WTC11 (cell line): ENCODE measurements at regions not wholly inside any gene's neighbourhood (a gene's known extent, or its start where the extent isn't known, plus 50 kb on each side); places are given as distances from the start of the nearest gene placed in this dataset.

Experiments used
- ATAC-seq: fragments of 200-7000 bp; cut with Tn5 transposase; 2 replicates; pipeline ENCODE4 v1.10.0; 2021; ENCODE audit warnings: mild to moderate bottlenecking, moderate library complexity
- CTCF ChIA-PET: fragments of 300-600 bp; sonication (Branson Sonifier 250); formaldehyde crosslinking; loops from one replicate; lab custom pipeline; 2021; ENCODE audit warnings: antibody characterized with exemption; lab: Charles Lee
- POLR2A ChIA-PET: fragments of 350-600 bp; sonication (Branson Sonifier 250); formaldehyde crosslinking; loops from one replicate; lab custom pipeline; 2021; ENCODE audit warnings: antibody characterized with exemption; lab: Charles Lee
- DNase-seq: peaks from one replicate; pipeline ENCODE4 v3.0.0; 2021; ENCODE audit warnings: low spot score
- H3K27ac Mint-ChIP-seq: 2 replicates; pipeline ENCODE4 v1.8.0; 2021; ENCODE audit warnings: mixed read lengths
- H3K27me3 Mint-ChIP-seq: 2 replicates; pipeline ENCODE4 v1.8.0; 2021; ENCODE audit warnings: low read depth, mild to moderate bottlenecking, moderate library complexity, mixed read lengths
- H3K36me3 Mint-ChIP-seq: 2 replicates; pipeline ENCODE4 v1.8.0; 2021; ENCODE audit warnings: mixed read lengths
- H3K4me1 Mint-ChIP-seq: 2 replicates; pipeline ENCODE4 v1.8.0; 2022; ENCODE audit warnings: mixed read lengths
- H3K4me3 Mint-ChIP-seq: 2 replicates; pipeline ENCODE4 v1.8.0; 2021; ENCODE audit warnings: mild to moderate bottlenecking, moderate library complexity, mixed read lengths
- H3K9me3 Mint-ChIP-seq: 2 replicates; pipeline ENCODE4 v1.8.0; 2021; ENCODE audit warnings: mixed read lengths
- AFF4 ChIP-seq: sonication (generic); formaldehyde crosslinking; IDR thresholded peaks from 2 replicates; pipeline ENCODE4 v1.8.1; 2023; ENCODE audit warnings: mild to moderate bottlenecking, missing genetic modification reagents, borderline replicate concordance
- EMX1 ChIP-seq: fragments of 250-450 bp; sonication (Bioruptor Pico); IDR thresholded peaks from 2 replicates; pipeline ENCODE4 v1.8.0; 2021; ENCODE audit warnings: mild to moderate bottlenecking
- ETV6 ChIP-seq: sonication (generic); formaldehyde crosslinking; IDR thresholded peaks from 2 replicates; pipeline ENCODE4 v1.8.1; 2022; ENCODE audit warnings: mild to moderate bottlenecking, missing genetic modification reagents
- FOXP1 ChIP-seq: sonication (generic); formaldehyde crosslinking; IDR thresholded peaks from 2 replicates; pipeline ENCODE4 v1.8.0; 2022; ENCODE audit warnings: missing genetic modification reagents, mild to moderate bottlenecking, moderate library complexity, borderline replicate concordance
- GABPB1 ChIP-seq: sonication (generic); formaldehyde crosslinking; IDR thresholded peaks from 2 replicates; pipeline ENCODE4 v1.8.1; 2023; ENCODE audit warnings: mild to moderate bottlenecking, missing genetic modification reagents
- GRHL2 ChIP-seq: fragments of 250-450 bp; sonication (Bioruptor Pico); IDR thresholded peaks from 2 replicates; pipeline ENCODE4 v1.8.0; 2022; ENCODE audit warnings: mild to moderate bottlenecking, moderate library complexity; ENCODE audit not compliant: insufficient replicate concordance, severe bottlenecking
- HMGXB4 ChIP-seq: sonication (generic); formaldehyde crosslinking; IDR thresholded peaks from 2 replicates; pipeline ENCODE4 v1.8.1; 2023; ENCODE audit warnings: mild to moderate bottlenecking, moderate library complexity, missing genetic modification reagents
- OVOL2 ChIP-seq: fragments of 250-450 bp; sonication (Bioruptor Pico); IDR thresholded peaks from 2 replicates; pipeline ENCODE4 v1.9.0; 2021; ENCODE audit warnings: mild to moderate bottlenecking, borderline replicate concordance
- PREB ChIP-seq: sonication (generic); formaldehyde crosslinking; IDR thresholded peaks from 2 replicates; pipeline ENCODE4 v1.8.1; 2022; ENCODE audit warnings: mild to moderate bottlenecking, missing genetic modification reagents, moderate library complexity, borderline replicate concordance
- RORB ChIP-seq: fragments of 250-450 bp; sonication (Bioruptor Pico); IDR thresholded peaks from 2 replicates; pipeline ENCODE4 v1.9.0; 2021; ENCODE audit warnings: mild to moderate bottlenecking
- SMAD4 ChIP-seq: sonication (generic); formaldehyde crosslinking; IDR thresholded peaks from 2 replicates; pipeline ENCODE4 v1.8.0; 2022; ENCODE audit warnings: mild to moderate bottlenecking, missing genetic modification reagents
- TEAD1 ChIP-seq: sonication (generic); formaldehyde crosslinking; IDR thresholded peaks from 2 replicates; pipeline ENCODE4 v1.8.0; 2022; ENCODE audit warnings: mild to moderate bottlenecking, missing genetic modification reagents
- USF1 ChIP-seq: sonication (generic); formaldehyde crosslinking; IDR thresholded peaks from 2 replicates; pipeline ENCODE4 v1.8.0; 2022; ENCODE audit warnings: mild to moderate bottlenecking, missing genetic modification reagents
- ZNF396 ChIP-seq: fragments of 250-450 bp; sonication (Bioruptor Pico); IDR thresholded peaks from 2 replicates; pipeline ENCODE4 v1.8.0; 2021; ENCODE audit warnings: mild to moderate bottlenecking, moderate library complexity, borderline replicate concordance
- ZNF671 ChIP-seq: fragments of 250-450 bp; sonication (Bioruptor Pico); IDR thresholded peaks from 2 replicates; pipeline ENCODE4 v1.8.0; 2021; ENCODE audit warnings: mild to moderate bottlenecking
- ZSCAN18 ChIP-seq: fragments of 250-450 bp; sonication (Bioruptor Pico); IDR thresholded peaks from 2 replicates; pipeline ENCODE4 v2.1.2; 2022; ENCODE audit warnings: mild to moderate bottlenecking, moderate library complexity
- TF ChIP-seq, protein P1 (sequence below): sonication (generic); formaldehyde crosslinking; IDR thresholded peaks from 2 replicates; pipeline ENCODE4 v1.8.0; 2023; ENCODE audit warnings: mild to moderate bottlenecking, missing genetic modification reagents

DNA sequence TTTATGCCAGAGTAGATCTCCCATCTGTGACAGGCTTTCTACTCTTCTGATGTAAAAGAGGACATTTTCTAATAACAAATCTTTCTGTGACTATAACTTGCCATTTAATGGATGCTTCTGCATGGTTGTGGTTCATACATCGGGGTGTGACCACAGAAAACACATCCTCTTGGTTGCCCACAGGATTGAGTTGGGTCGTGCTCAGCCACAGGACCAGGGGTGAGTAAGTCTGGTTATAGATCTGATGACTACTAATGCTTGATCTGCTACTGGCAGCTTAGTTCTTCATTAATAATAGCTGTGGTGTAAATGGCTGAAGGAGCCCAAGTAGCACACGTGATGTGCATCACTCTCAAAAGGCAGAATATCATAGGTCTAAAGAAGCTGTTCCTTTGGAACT is 328.2 kb downstream of the RWDD3 start (continued):
- no peak for TF ChIP-seq USF1 (CRISPR knock-in tag)
- TF ChIP-seq ZSCAN18 (CRISPR knock-in tag): no peak
- no peak for TF ChIP-seq TEAD1
- TF ChIP-seq, all 79 proteins: peak for 0

- Mint-ChIP-seq H3K27me3 (no peaks in the 10 kb centered on the region; the same call in 1 of the 2 replicates), H3K36me3 (no peaks in the 10 kb centered on the region)
- TF ChIP-seq RORB (CRISPR knock-in tag) (no peak), EMX1 (CRISPR knock-in tag) (no peak), SMAD4 (no peak), AFF4 (CRISPR knock-in tag) (no peak), GABPB1 (CRISPR knock-in tag) (no peak), OVOL2 (CRISPR knock-in tag) (no peak)
- TF ChIP-seq, all 79 proteins: peak for 0
- ChIA-PET POLR2A (no interaction called here), CTCF (no interaction called here)
- ATAC-seq (no peak), DNase-seq (no peak)
- Mint-ChIP-seq H3K27ac (no peak overlapping the region), H3K4me3 (no peak overlapping the region), H3K4me1 (peaks cover 4% of the 10 kb centered on the region), H3K9me3 (peaks cover 3% of the 10 kb centered on the region)
Observed at GRCh38 chr1:95572002-95572401, 338.0 kb downstream of the RWDD3 start.

- no peaks in the 10 kb centered on the region for H3K36me3 Mint-ChIP-seq
Observed at GRCh38 chr1:95572962-95573361, 339.0 kb downstream of the RWDD3 start.

More at GRCh38 chr1:95572962-95573361, 339.0 kb downstream of the RWDD3 start:
- DNase-seq (no peak), ATAC-seq (no peak)
- H3K4me3 Mint-ChIP-seq: no peak overlapping the region
- TF ChIP-seq RORB (CRISPR knock-in tag) (no peak), PREB (CRISPR knock-in tag) (no peak), FOXP1 (CRISPR knock-in tag) (no peak), ZNF671 (no peak), GRHL2 (no peak), ETV6 (no peak), ZNF396 (CRISPR knock-in tag) (no peak), HMGXB4 (no peak)
- TF ChIP-seq, protein P1, sequence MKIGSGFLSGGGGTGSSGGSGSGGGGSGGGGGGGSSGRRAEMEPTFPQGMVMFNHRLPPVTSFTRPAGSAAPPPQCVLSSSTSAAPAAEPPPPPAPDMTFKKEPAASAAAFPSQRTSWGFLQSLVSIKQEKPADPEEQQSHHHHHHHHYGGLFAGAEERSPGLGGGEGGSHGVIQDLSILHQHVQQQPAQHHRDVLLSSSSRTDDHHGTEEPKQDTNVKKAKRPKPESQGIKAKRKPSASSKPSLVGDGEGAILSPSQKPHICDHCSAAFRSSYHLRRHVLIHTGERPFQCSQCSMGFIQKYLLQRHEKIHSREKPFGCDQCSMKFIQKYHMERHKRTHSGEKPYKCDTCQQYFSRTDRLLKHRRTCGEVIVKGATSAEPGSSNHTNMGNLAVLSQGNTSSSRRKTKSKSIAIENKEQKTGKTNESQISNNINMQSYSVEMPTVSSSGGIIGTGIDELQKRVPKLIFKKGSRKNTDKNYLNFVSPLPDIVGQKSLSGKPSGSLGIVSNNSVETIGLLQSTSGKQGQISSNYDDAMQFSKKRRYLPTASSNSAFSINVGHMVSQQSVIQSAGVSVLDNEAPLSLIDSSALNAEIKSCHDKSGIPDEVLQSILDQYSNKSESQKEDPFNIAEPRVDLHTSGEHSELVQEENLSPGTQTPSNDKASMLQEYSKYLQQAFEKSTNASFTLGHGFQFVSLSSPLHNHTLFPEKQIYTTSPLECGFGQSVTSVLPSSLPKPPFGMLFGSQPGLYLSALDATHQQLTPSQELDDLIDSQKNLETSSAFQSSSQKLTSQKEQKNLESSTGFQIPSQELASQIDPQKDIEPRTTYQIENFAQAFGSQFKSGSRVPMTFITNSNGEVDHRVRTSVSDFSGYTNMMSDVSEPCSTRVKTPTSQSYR: no peak
- ChIA-PET POLR2A (no interaction called here), CTCF (no interaction called here)
- H3K27me3 Mint-ChIP-seq: no peaks in the 10 kb centered on the region
- H3K9me3 Mint-ChIP-seq: peaks cover 3% of the 10 kb centered on the region
- no peak overlapping the region for H3K27ac Mint-ChIP-seq
- H3K4me1 Mint-ChIP-seq: no peaks in the 10 kb centered on the region
